HUES6 (cell line): ENCODE measurements at regions not wholly inside any gene's neighbourhood (a gene's known extent, or its start where the extent isn't known, plus 50 kb on each side); places are given as distances from the start of the nearest gene placed in this dataset.

Experiments used
- H3K27ac ChIP-seq: 2 replicates; pipeline ENCODE4 v1.7.0; 2013; ENCODE audit warnings: low read depth, mild to moderate bottlenecking, low read length, inconsistent platforms
- H3K27me3 ChIP-seq: 2 replicates; pipeline ENCODE4 v1.6.1; 2013; ENCODE audit warnings: low read length; ENCODE audit not compliant: control insufficient read depth, insufficient read depth
- H3K36me3 ChIP-seq: 2 replicates; pipeline ENCODE4 v1.6.1; 2013; ENCODE audit warnings: low read length; ENCODE audit not compliant: control insufficient read depth, insufficient read depth
- H3K4me1 ChIP-seq: 2 replicates; pipeline ENCODE4 v1.6.1; 2013; ENCODE audit warnings: low read length; ENCODE audit not compliant: control insufficient read depth, insufficient read depth
- H3K4me3 ChIP-seq: 2 replicates; pipeline ENCODE4 v1.5.1; 2013; ENCODE audit warnings: low read depth, low read length
- H3K9ac ChIP-seq: one replicate; pipeline ENCODE4 v1.6.1; 2013; ENCODE audit warnings: mild to moderate bottlenecking, low read length
- H3K9me3 ChIP-seq: 2 replicates; pipeline ENCODE4 v1.6.1; 2013; ENCODE audit warnings: low read depth, low read length; ENCODE audit not compliant: control insufficient read depth, insufficient read depth

DNA sequence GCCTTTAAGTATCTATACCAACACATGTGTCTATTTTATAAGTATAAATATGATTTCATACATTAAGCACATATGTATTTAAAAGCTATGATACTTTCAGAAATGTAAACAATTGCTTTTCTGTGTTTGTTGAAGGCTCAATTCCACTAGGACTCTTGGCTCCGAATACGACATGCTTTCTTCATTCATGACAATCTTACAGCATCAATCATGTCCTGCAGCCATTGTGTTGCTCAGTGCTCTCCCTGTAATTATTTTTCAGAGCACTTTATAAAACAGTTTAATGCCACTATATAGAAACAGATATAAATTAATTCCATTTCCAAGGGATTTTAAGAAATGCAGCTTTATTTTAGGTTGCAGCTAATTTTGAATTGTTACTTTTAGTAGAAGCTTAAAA is 167.3 kb downstream of the TAF11L14 start:
- Histone ChIP-seq H3K36me3 (no peaks in the 10 kb centered on the region), H3K4me1 (0 out of 2 replicates have a peak, but pooled peaks cover 8% of the 10 kb centered on the region), H3K9ac (no peak overlapping the region), H3K4me3 (no peak overlapping the region), H3K27me3 (no peaks in the 10 kb centered on the region), H3K9me3 (no peaks in the 10 kb centered on the region), H3K27ac (no peak overlapping the region)

DNA sequence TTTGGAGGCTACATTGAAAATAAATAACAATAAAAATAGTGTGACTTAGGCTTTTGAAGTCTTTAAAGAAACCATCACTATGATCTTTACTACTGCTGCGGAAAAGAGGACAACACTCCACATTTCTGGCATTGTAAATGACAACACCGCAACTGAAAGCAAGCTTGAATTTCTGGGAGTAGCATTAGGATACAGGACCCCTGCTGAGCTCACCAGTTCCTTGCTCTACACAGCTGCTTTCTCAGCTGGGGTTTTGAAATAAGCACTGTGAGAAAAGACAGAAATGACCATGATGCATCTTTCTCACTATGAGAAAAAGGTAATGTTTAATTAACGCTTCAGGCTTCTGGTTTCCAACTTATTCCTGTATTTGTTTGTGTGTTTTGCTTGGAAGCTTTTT is 168.0 kb downstream of the TAF11L14 start:
- H3K36me3 ChIP-seq = no peaks in the 10 kb centered on the region
- no peaks in the 10 kb centered on the region for H3K27me3 ChIP-seq
- no peaks in the 10 kb centered on the region for H3K9me3 ChIP-seq
- H3K4me1 ChIP-seq = 0 out of 2 replicates have a peak, but pooled peaks cover 8% of the 10 kb centered on the region
- H3K4me3 ChIP-seq = no peak overlapping the region
- H3K27ac ChIP-seq = no peak overlapping the region
- no peak overlapping the region for H3K9ac ChIP-seq

- Histone ChIP-seq H3K36me3 (no peaks in the 10 kb centered on the region), H3K9ac (no peak overlapping the region), H3K4me1 (0 out of 2 replicates have a peak, but pooled peaks cover 8% of the 10 kb centered on the region), H3K9me3 (no peaks in the 10 kb centered on the region), H3K27ac (no peak overlapping the region), H3K4me3 (no peak overlapping the region), H3K27me3 (no peaks in the 10 kb centered on the region)
Measured at GRCh38 chr5:17803971-17804370, 169.7 kb downstream of the TAF11L14 start.

DNA sequence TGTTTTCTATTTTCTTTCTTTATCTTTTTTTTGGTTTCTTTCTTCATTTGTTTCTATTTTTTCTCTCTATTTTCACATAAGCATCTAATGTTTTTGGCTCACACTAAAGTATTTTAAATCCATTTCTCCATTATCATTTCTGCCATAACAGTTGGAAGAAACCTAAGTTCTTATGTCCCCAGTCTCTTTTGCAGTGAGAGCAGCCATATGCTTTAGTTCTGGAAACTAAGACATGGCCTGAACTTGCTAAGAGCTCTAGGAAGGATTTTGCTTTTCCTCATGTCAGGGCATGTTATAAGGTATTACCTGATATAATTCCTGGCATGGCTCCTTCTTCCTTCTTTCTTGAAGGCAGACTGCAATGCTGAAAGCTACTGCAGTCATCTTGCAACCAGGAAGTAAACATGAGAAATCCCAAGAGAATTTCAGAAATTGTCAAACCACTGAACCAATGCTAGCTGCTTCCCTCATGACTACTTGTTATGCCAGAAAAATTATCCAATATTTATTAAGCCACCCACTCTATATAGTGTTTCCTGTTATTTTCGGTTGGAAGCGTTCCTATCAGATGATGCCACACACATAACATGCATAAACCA is 171.1 kb downstream of the TAF11L14 start:
- no peaks in the 10 kb centered on the region for H3K9me3 ChIP-seq
- H3K4me3 ChIP-seq = no peak overlapping the region
- H3K36me3 ChIP-seq = no peaks in the 10 kb centered on the region
- H3K4me1 ChIP-seq = 0 out of 2 replicates have a peak, but pooled peaks cover 8% of the 10 kb centered on the region
- no peaks in the 10 kb centered on the region for H3K27me3 ChIP-seq
- H3K27ac ChIP-seq = no peak overlapping the region
- H3K9ac ChIP-seq = no peak overlapping the region

- Histone ChIP-seq H3K4me3 (no peak overlapping the region), H3K27me3 (no peaks in the 10 kb centered on the region), H3K36me3 (no peaks in the 10 kb centered on the region), H3K9ac (no peak overlapping the region), H3K9me3 (no peaks in the 10 kb centered on the region), H3K27ac (no peak overlapping the region), H3K4me1 (0 out of 2 replicates have a peak, but pooled peaks cover 8% of the 10 kb centered on the region)
Measured at GRCh38 chr5:17806818-17807468, 172.7 kb downstream of the TAF11L14 start.

DNA sequence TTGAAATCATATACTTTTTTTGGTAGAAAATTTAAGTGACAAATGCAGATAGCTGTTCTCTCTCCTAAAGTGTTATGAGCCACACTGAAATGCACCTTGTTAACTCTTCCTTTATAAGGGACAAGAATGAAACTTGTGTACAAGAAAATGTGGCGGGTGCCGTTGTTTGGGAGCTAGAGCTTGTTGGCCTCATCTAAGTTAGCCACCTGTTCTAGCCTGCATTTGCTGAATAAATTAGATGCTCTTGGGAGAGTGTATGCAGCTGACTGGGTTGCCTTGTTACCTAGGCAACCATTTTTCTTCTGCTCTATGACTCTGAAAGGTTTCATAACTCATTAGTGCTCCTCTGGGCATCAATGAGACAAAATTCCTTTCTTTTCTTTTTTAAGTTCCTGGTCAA is 174.3 kb downstream of the TAF11L14 start:
- no peak overlapping the region for H3K9ac ChIP-seq
- H3K4me3 ChIP-seq = no peak overlapping the region
- no peaks in the 10 kb centered on the region for H3K36me3 ChIP-seq

DNA sequence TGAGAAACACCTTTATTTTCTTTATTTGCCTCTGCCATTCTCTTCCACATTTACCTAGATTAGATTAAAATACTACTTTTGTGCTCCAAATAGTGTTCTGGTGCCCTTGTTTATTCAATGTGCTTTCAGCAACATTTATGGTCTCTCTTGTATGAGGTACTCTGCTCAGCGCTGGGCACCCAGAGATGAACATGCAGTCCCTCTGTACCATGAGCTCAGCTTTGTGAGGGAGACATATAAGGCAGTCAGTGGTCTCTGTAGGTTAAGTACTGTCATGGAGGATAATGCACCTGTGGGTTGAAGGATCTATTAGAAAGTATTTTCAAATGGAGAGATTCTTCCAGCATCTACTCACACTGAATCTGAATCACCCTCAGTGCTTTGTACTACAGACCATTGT is 176.5 kb downstream of the TAF11L14 start:
- H3K27ac ChIP-seq = no peak overlapping the region
- no peaks in the 10 kb centered on the region for H3K36me3 ChIP-seq
- H3K9me3 ChIP-seq = no peaks in the 10 kb centered on the region
- no peaks in the 10 kb centered on the region for H3K4me1 ChIP-seq
- no peak overlapping the region for H3K4me3 ChIP-seq
- no peak overlapping the region for H3K9ac ChIP-seq
- H3K27me3 ChIP-seq = no peaks in the 10 kb centered on the region

More for the DNA sequence above, 174.3 kb downstream of the TAF11L14 start:
- H3K4me1 ChIP-seq = no peaks in the 10 kb centered on the region
- no peaks in the 10 kb centered on the region for H3K9me3 ChIP-seq
- no peaks in the 10 kb centered on the region for H3K27me3 ChIP-seq
- H3K27ac ChIP-seq = no peak overlapping the region

DNA sequence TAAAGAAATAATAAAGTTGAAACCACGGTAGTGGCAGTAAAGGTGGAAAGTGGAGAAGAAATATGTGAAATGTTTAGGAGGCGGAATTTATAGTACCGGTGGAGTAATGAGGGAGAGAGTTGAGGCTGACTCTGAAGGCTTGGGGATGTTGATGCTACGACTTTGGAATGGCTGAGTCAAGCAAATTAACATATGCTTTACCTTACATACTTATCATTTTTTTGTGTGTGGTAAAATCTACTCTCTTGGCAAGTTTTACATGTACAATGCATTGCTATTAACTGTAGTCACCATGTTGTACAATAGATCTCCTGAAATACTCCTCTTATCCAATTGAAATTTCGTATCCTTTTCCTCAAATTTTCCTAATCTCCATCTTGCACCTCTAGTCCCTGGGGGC is 179.0 kb downstream of the TAF11L14 start:
- Histone ChIP-seq H3K36me3 (no peaks in the 10 kb centered on the region), H3K27me3 (no peaks in the 10 kb centered on the region), H3K4me1 (no peaks in the 10 kb centered on the region), H3K4me3 (no peak overlapping the region), H3K9me3 (no peaks in the 10 kb centered on the region), H3K27ac (no peak overlapping the region), H3K9ac (no peak overlapping the region)

DNA sequence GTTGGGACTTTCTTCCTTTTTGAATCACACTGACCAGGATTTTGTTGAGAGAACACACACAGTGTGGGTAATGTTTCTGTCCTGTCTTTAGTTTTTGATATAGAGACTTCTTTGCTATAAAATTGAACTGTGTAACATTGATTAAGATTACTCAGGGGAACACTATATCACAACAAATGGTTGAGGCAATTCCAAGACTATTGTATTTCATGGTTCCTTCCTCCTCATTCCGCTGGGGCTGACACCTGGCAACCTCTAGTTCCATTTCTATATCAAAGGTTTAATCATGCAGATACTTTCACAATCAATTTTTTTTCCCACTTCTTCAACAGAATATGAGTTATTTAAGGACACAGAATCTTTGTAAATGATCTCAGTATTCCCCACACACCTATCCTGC is 182.2 kb downstream of the TAF11L14 start:
- H3K9ac ChIP-seq = no peak overlapping the region
- H3K4me1 ChIP-seq = no peaks in the 10 kb centered on the region
- no peaks in the 10 kb centered on the region for H3K27me3 ChIP-seq
- no peak overlapping the region for H3K4me3 ChIP-seq
- no peaks in the 10 kb centered on the region for H3K9me3 ChIP-seq
- no peaks in the 10 kb centered on the region for H3K36me3 ChIP-seq
- no peak overlapping the region for H3K27ac ChIP-seq

GRCh38 chr5:17816944-17817343 is 182.7 kb downstream of the TAF11L14 start:
- H3K4me1 ChIP-seq = no peaks in the 10 kb centered on the region
- no peak overlapping the region for H3K27ac ChIP-seq
- H3K9ac ChIP-seq = no peak overlapping the region
- H3K9me3 ChIP-seq = no peaks in the 10 kb centered on the region
- H3K27me3 ChIP-seq = no peaks in the 10 kb centered on the region
- H3K4me3 ChIP-seq = no peak overlapping the region
- no peaks in the 10 kb centered on the region for H3K36me3 ChIP-seq

DNA sequence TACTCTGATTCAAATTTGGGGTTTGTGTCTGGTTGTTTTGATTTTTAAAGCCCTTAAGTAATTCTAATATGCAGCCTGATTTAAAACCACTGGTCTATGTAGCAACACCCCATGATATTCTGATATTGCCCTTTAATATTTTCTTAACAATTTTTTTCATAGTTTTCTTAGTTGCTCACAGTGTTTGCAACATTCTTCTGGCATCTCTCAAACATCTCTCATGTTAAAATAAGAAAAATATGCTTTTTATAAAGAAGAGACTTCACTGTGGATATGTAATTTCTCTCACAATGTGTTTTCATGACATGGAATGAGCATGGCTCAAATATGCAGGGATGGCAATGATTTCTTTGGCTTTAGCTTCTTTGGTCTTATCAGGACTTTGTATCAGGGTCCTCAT is 183.7 kb downstream of the TAF11L14 start:
- H3K4me1 ChIP-seq = no peaks in the 10 kb centered on the region
- H3K9ac ChIP-seq = no peak overlapping the region
- H3K9me3 ChIP-seq = no peaks in the 10 kb centered on the region
- no peaks in the 10 kb centered on the region for H3K27me3 ChIP-seq
- H3K4me3 ChIP-seq = no peak overlapping the region
- no peaks in the 10 kb centered on the region for H3K36me3 ChIP-seq
- no peak overlapping the region for H3K27ac ChIP-seq
